ENCODE measurements at regions not wholly inside any gene's neighbourhood (a gene's known extent, or its start where the extent isn't known, plus 50 kb on each side); places are given as distances from the start of the nearest gene placed in this dataset.

DNA sequence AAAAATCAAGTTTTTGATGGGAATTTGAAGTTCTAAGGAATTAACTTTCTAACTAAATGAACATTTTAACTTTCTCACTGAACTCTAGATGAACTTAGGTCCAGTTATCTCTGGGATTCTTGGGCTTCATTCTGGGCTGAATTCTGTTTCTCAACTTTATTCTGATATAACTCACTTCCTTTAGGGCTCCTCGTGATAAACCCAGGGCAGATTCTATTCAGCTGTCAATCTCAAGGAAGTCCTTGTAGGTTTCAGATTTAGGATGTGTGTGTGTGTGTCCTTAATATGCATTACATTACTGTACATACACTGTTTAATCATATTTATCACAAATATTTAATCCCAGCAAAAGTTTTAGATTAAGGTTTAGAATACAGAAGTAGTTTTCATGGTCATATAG, 344.3 kb downstream of the GATA3 start:
- ATAC-seq = no peak

GRCh38 chr10:8400151-8400550, 345.7 kb downstream of the GATA3 start:
- no peak for ATAC-seq
- TF ChIP-seq, protein P1, sequence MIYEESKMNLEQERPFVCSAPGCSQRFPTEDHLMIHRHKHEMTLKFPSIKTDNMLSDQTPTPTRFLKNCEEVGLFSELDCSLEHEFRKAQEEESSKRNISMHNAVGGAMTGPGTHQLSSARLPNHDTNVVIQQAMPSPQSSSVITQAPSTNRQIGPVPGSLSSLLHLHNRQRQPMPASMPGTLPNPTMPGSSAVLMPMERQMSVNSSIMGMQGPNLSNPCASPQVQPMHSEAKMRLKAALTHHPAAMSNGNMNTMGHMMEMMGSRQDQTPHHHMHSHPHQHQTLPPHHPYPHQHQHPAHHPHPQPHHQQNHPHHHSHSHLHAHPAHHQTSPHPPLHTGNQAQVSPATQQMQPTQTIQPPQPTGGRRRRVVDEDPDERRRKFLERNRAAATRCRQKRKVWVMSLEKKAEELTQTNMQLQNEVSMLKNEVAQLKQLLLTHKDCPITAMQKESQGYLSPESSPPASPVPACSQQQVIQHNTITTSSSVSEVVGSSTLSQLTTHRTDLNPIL (CRISPR knock-in tag; IDR thresholded peaks at IDR 0.05; ENCODE audit: low read depth) = no peak
- TF ChIP-seq ARNTL (CRISPR knock-in tag; IDR thresholded peaks at IDR 0.05; ENCODE audit: borderline replicate concordance, low read depth) (no peak), ZFP3 (CRISPR knock-in tag; IDR thresholded peaks at IDR 0.05) (no peak), ZFP30 (CRISPR knock-in tag; IDR thresholded peaks at IDR 0.05) (no peak), ESRRG (CRISPR knock-in tag; IDR thresholded peaks at IDR 0.05) (no peak), SNAI2 (CRISPR knock-in tag; IDR thresholded peaks at IDR 0.05) (no peak)
- TF ChIP-seq, protein P2, sequence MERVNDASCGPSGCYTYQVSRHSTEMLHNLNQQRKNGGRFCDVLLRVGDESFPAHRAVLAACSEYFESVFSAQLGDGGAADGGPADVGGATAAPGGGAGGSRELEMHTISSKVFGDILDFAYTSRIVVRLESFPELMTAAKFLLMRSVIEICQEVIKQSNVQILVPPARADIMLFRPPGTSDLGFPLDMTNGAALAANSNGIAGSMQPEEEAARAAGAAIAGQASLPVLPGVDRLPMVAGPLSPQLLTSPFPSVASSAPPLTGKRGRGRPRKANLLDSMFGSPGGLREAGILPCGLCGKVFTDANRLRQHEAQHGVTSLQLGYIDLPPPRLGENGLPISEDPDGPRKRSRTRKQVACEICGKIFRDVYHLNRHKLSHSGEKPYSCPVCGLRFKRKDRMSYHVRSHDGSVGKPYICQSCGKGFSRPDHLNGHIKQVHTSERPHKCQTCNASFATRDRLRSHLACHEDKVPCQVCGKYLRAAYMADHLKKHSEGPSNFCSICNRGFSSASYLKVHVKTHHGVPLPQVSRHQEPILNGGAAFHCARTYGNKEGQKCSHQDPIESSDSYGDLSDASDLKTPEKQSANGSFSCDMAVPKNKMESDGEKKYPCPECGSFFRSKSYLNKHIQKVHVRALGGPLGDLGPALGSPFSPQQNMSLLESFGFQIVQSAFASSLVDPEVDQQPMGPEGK (CRISPR knock-in tag; IDR thresholded peaks at IDR 0.05; ENCODE audit: borderline replicate concordance) = no peak

More for the DNA sequence above, 344.3 kb downstream of the GATA3 start:
- no peak for TF ChIP-seq GLIS3 (CRISPR knock-in tag; IDR thresholded peaks at IDR 0.05)
- TF ChIP-seq BACH2 (CRISPR knock-in tag; IDR thresholded peaks at IDR 0.05; ENCODE audit: borderline replicate concordance) = no peak
- no peak for TF ChIP-seq ZNF8 (CRISPR knock-in tag; IDR thresholded peaks at IDR 0.05)
- TF ChIP-seq RARB (CRISPR knock-in tag; IDR thresholded peaks at IDR 0.05) = no peak
- no peak for TF ChIP-seq ARNTL (CRISPR knock-in tag; IDR thresholded peaks at IDR 0.05; ENCODE audit: borderline replicate concordance, low read depth)
- TF ChIP-seq SNAI2 (CRISPR knock-in tag; IDR thresholded peaks at IDR 0.05) = no peak
- TF ChIP-seq ZFP30 (CRISPR knock-in tag; IDR thresholded peaks at IDR 0.05) = no peak
- TF ChIP-seq PPARA (CRISPR knock-in tag; IDR thresholded peaks at IDR 0.05; ENCODE audit: borderline replicate concordance) = no peak
- TF ChIP-seq, protein P2 (CRISPR knock-in tag; IDR thresholded peaks at IDR 0.05; ENCODE audit: borderline replicate concordance) = no peak
- no peak for TF ChIP-seq ZNF70 (CRISPR knock-in tag; IDR thresholded peaks at IDR 0.05)
- TF ChIP-seq OSR1 (CRISPR knock-in tag; IDR thresholded peaks at IDR 0.05) = no peak
- TF ChIP-seq POU6F1 (CRISPR knock-in tag; IDR thresholded peaks at IDR 0.05; ENCODE audit: borderline replicate concordance, low read depth) = no peak
- no peak for TF ChIP-seq TOX (CRISPR knock-in tag; IDR thresholded peaks at IDR 0.05; ENCODE audit: borderline replicate concordance)
- no peak for TF ChIP-seq ZFP3 (CRISPR knock-in tag; IDR thresholded peaks at IDR 0.05)
- TF ChIP-seq CSRNP3 (CRISPR knock-in tag; IDR thresholded peaks at IDR 0.05) = no peak
- TF ChIP-seq, protein P1 (CRISPR knock-in tag; IDR thresholded peaks at IDR 0.05; ENCODE audit: low read depth) = no peak

- ATAC-seq = no peak
- no peak for TF ChIP-seq ZNF565 (CRISPR knock-in tag; conservative IDR thresholded peaks at IDR 0.05; ENCODE audit: low read depth)
Measured at GRCh38 chr10:8400892-8401291, 346.4 kb downstream of the GATA3 start.

DNA sequence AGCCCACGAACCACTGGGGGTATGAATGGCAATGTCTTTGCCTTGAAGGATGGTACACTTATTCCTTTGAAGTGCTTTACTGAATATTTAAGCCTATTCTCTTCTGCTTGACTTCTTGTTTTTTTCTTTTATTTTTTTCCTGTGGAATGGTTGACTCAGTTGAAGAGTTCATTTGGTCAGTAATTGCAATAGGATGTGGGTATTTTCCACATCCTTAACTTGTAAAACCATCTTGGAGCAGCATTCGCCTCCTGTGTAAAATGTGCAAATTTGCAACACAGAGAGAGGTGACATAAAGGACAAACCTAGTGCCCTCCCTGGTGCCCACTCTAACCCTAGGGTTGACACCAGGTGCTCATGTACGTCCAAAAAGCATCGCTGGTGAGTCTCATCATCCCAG, 347.0 kb downstream of the GATA3 start:
- ATAC-seq = no peak
- no peak for TF ChIP-seq GLIS3 (CRISPR knock-in tag; IDR thresholded peaks at IDR 0.05)
- no peak for TF ChIP-seq ZNF8 (CRISPR knock-in tag; IDR thresholded peaks at IDR 0.05)
- TF ChIP-seq ESRRG (CRISPR knock-in tag; IDR thresholded peaks at IDR 0.05) = no peak
- no peak for TF ChIP-seq ZNF565 (CRISPR knock-in tag; conservative IDR thresholded peaks at IDR 0.05; ENCODE audit: low read depth)
- TF ChIP-seq, protein P2 (CRISPR knock-in tag; IDR thresholded peaks at IDR 0.05; ENCODE audit: borderline replicate concordance) = no peak
- TF ChIP-seq SNAI2 (CRISPR knock-in tag; IDR thresholded peaks at IDR 0.05) = no peak
- TF ChIP-seq TOX (CRISPR knock-in tag; IDR thresholded peaks at IDR 0.05; ENCODE audit: borderline replicate concordance) = no peak
- TF ChIP-seq POU6F1 (CRISPR knock-in tag; IDR thresholded peaks at IDR 0.05; ENCODE audit: borderline replicate concordance, low read depth) = no peak
- no peak for TF ChIP-seq OSR1 (CRISPR knock-in tag; IDR thresholded peaks at IDR 0.05)
- TF ChIP-seq CSRNP3 (CRISPR knock-in tag; IDR thresholded peaks at IDR 0.05) = no peak
- no peak for TF ChIP-seq ZFP30 (CRISPR knock-in tag; IDR thresholded peaks at IDR 0.05)
- TF ChIP-seq ZNF70 (CRISPR knock-in tag; IDR thresholded peaks at IDR 0.05) = no peak
- no peak for TF ChIP-seq ZC3H10 (CRISPR knock-in tag; IDR thresholded peaks at IDR 0.05)
